CD4-positive, alpha-beta T cell (primary cell): ENCODE measurements at regions not wholly inside any gene's neighbourhood (a gene's known extent, or its start where the extent isn't known, plus 50 kb on each side); places are given as distances from the start of the nearest gene placed in this dataset.
"Not testable (repeated sequence)": the region's sequence is repeated elsewhere in the genome, so short reads cannot be mapped to it uniquely, and the experiment has no call there.

Experiments
- ATAC-seq: fragments of 200-7000 bp; cut with Tn5 transposase; one replicate; pipeline ENCODE4 v1.10.0; 2022; ENCODE audit warnings: mild to moderate bottlenecking; ENCODE audit not compliant: poor library complexity
- CTCF ChIA-PET: fragments of 350-600 bp; sonication (Branson Sonifier 250); formaldehyde crosslinking; loops from one replicate; lab custom pipeline; 2021; ENCODE audit warnings: antibody characterized with exemption, inconsistent platforms; lab: Charles Lee
- POLR2A ChIA-PET: fragments of 350-600 bp; sonication (Branson Sonifier 250); formaldehyde crosslinking; loops from one replicate; lab custom pipeline; 2021; ENCODE audit warnings: antibody characterized with exemption, inconsistent platforms; lab: Charles Lee
- DNase-seq, 14 experiments: peaks; one replicate each; pipeline ENCODE4 v3.0.0-alpha.2; 2013 to 2020; ENCODE audit warnings: mixed read lengths in 2 of 14
- H3K27ac ChIP-seq, 2 donors: one replicate each; pipeline versions ENCODE4 v1.5.1 to v1.7.0; 2013; ENCODE audit warnings: low read length in 2 of 2, low read depth in 1 of 2, mild to moderate bottlenecking in 1 of 2
- H3K27me3 ChIP-seq, 2 experiments: 1 replicate in 1 of 2; 2 replicates in 1 of 2; pipeline versions ENCODE4 v1.6.1 to v1.7.0; 2013; ENCODE audit warnings: low read length in 2 of 2, control low read depth in 1 of 2, mild to moderate bottlenecking in 1 of 2, moderate library complexity in 1 of 2; ENCODE audit not compliant: insufficient read depth in 2 of 2, control insufficient read depth in 1 of 2
- H3K36me3 ChIP-seq: one replicate; pipeline ENCODE4 v1.6.1; 2013; ENCODE audit warnings: low read length, control low read depth; ENCODE audit not compliant: insufficient read depth
- H3K4me1 ChIP-seq: one replicate; pipeline ENCODE4 v1.6.1; 2013; ENCODE audit warnings: low read length, control low read depth; ENCODE audit not compliant: insufficient read depth
- H3K4me3 ChIP-seq: one replicate; pipeline ENCODE4 v1.5.1; 2013; ENCODE audit warnings: mild to moderate bottlenecking, low read length, moderate library complexity
- H3K9me3 ChIP-seq, 2 experiments: 1 replicate in 1 of 2; 2 replicates in 1 of 2; pipeline versions ENCODE4 v1.6.1 to v1.7.0; 2013; ENCODE audit warnings: low read length in 2 of 2, mild to moderate bottlenecking in 2 of 2, control low read depth in 1 of 2, moderate library complexity in 1 of 2; ENCODE audit not compliant: control insufficient read depth in 1 of 2, insufficient read depth in 1 of 2
- H3K27ac Mint-ChIP-seq: one replicate; pipeline ENCODE4 v1.8.0; 2020; ENCODE audit warnings: mixed read lengths
- H3K27me3 Mint-ChIP-seq: one replicate; pipeline ENCODE4 v1.8.0; 2021; ENCODE audit warnings: mixed read lengths
- H3K36me3 Mint-ChIP-seq: one replicate; pipeline ENCODE4 v1.8.0; 2021; ENCODE audit warnings: low read depth, mixed read lengths
- H3K4me1 Mint-ChIP-seq: one replicate; pipeline ENCODE4 v1.8.0; 2021; ENCODE audit warnings: low read depth, mixed read lengths
- H3K4me3 Mint-ChIP-seq: one replicate; pipeline ENCODE4 v1.8.0; 2020; ENCODE audit warnings: mild to moderate bottlenecking, mixed read lengths
- H3K9me3 Mint-ChIP-seq: one replicate; pipeline ENCODE4 v1.8.0; 2020; ENCODE audit warnings: mixed read lengths
- intact Hi-C, 2 experiments: fragments of 100-400 bp; cut with DNase I in 1 of 2; cut with micrococcal nuclease in 1 of 2; formaldehyde crosslinking; loops; one replicate each; pipeline versions ENCODE4 v1.15.1 to v1.9.0; 2023 to 2025; cut with DNase I, micrococcal nuclease
- TF ChIP-seq, protein P1 (sequence below): fragments of 200-600 bp; IDR thresholded peaks from one replicate; pipeline ENCODE4 v1.8.0; 2022; ENCODE audit warnings: antibody characterized with exemption, mild to moderate bottlenecking

GRCh38 chr5:124502551-124502950 is 243.9 kb downstream of the ZNF608 start:
- TF ChIP-seq, protein P1, sequence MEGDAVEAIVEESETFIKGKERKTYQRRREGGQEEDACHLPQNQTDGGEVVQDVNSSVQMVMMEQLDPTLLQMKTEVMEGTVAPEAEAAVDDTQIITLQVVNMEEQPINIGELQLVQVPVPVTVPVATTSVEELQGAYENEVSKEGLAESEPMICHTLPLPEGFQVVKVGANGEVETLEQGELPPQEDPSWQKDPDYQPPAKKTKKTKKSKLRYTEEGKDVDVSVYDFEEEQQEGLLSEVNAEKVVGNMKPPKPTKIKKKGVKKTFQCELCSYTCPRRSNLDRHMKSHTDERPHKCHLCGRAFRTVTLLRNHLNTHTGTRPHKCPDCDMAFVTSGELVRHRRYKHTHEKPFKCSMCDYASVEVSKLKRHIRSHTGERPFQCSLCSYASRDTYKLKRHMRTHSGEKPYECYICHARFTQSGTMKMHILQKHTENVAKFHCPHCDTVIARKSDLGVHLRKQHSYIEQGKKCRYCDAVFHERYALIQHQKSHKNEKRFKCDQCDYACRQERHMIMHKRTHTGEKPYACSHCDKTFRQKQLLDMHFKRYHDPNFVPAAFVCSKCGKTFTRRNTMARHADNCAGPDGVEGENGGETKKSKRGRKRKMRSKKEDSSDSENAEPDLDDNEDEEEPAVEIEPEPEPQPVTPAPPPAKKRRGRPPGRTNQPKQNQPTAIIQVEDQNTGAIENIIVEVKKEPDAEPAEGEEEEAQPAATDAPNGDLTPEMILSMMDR: no peak
- Mint-ChIP-seq H3K36me3 (no peaks in the 10 kb centered on the region), H3K27ac (no peak overlapping the region), H3K4me1 (no peaks in the 10 kb centered on the region), H3K9me3 (no peaks in the 10 kb centered on the region), H3K27me3 (no peaks in the 10 kb centered on the region), H3K4me3 (no peak overlapping the region)
- no peak for ATAC-seq
- no peaks in the 10 kb centered on the region for H3K27me3 ChIP-seq
- no peaks in the 10 kb centered on the region for H3K9me3 ChIP-seq
- H3K27ac ChIP-seq: no peak overlapping the region
- intact Hi-C loops: no loop called here
- POLR2A ChIA-PET: no interaction called here
- no peaks in the 10 kb centered on the region for H3K4me1 ChIP-seq
- DNase-seq: no peak
- CTCF ChIA-PET: no interaction called here
- no peak overlapping the region for H3K4me3 ChIP-seq
- H3K36me3 ChIP-seq: no peaks in the 10 kb centered on the region

DNA sequence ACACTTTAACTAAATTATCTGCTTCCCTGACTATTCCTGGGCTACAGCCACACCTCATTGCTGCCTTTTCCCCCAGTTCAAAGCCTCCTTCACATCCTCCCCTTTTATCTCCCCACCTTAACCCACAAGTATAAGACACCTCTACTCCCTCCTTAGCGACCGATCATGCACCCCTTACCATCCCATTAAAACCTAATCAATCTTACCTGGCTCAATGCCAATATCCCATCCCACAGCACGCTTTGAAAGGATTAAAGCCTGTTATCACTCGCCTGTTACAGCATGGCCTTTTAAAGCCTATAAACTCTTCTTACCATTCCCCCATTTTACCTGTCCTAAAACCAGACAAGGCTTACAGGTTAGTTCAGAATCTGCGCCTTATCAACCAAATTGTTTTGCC is 246.6 kb downstream of the ZNF608 start:
- H3K27me3 ChIP-seq, CTCF ChIA-PET, H3K4me3 ChIP-seq, H3K27ac Mint-ChIP-seq, H3K4me1 Mint-ChIP-seq, H3K9me3 Mint-ChIP-seq, ATAC-seq, POLR2A ChIA-PET, H3K27me3 Mint-ChIP-seq, H3K9me3 ChIP-seq, intact Hi-C loops, H3K36me3 ChIP-seq, H3K4me3 Mint-ChIP-seq, H3K36me3 Mint-ChIP-seq, H3K4me1 ChIP-seq, DNase-seq, H3K27ac ChIP-seq: not testable (repeated sequence)

- not testable (repeated sequence) for H3K27ac Mint-ChIP-seq
Observed at GRCh38 chr5:124496968-124497367, 249.5 kb downstream of the ZNF608 start.

GRCh38 chr5:124494540-124495116 is 251.8 kb downstream of the ZNF608 start:
- CTCF ChIA-PET: no interaction called here

More at GRCh38 chr5:124496968-124497367, 249.5 kb downstream of the ZNF608 start:
- DNase-seq, H3K36me3 ChIP-seq, H3K4me1 Mint-ChIP-seq, H3K4me3 ChIP-seq, POLR2A ChIA-PET, H3K27ac ChIP-seq, ATAC-seq, H3K4me1 ChIP-seq, H3K9me3 ChIP-seq, intact Hi-C loops, H3K27me3 Mint-ChIP-seq, H3K27me3 ChIP-seq, H3K36me3 Mint-ChIP-seq, CTCF ChIA-PET, H3K4me3 Mint-ChIP-seq, H3K9me3 Mint-ChIP-seq: not testable (repeated sequence)

More at GRCh38 chr5:124494540-124495116, 251.8 kb downstream of the ZNF608 start:
- Histone ChIP-seq H3K9me3 (peaks cover 0 to 10% of the 10 kb centered on the region in 2 experiments), H3K4me1 (no peaks in the 10 kb centered on the region), H3K27me3 (no peaks in the 10 kb centered on the region), H3K4me3 (no peak overlapping the region), H3K36me3 (no peaks in the 10 kb centered on the region), H3K27ac (no peak overlapping the region)
- Mint-ChIP-seq H3K27ac (no peak overlapping the region), H3K9me3 (peaks cover 9% of the 10 kb centered on the region), H3K27me3 (no peaks in the 10 kb centered on the region), H3K4me1 (no peaks in the 10 kb centered on the region), H3K36me3 (no peaks in the 10 kb centered on the region), H3K4me3 (no peak overlapping the region)
- POLR2A ChIA-PET: no interaction called here
- DNase-seq (no peak), ATAC-seq (no peak)
- intact Hi-C loops: no loop called here
- TF ChIP-seq, protein P1: no peak
